Hematopoietic multipotent progenitor cell treated with erythropoietin and hydrocortisone succinate and interleukin-3 and kit ligand, for 6 days (in vitro differentiated cells): ENCODE measurements at regions not wholly inside any gene's neighbourhood (a gene's known extent, or its start where the extent isn't known, plus 50 kb on each side); places are given as distances from the start of the nearest gene placed in this dataset.

Experiments used
- DNase-seq: peaks from one replicate; pipeline ENCODE4 v3.0.0-alpha.2; 2015

DNA sequence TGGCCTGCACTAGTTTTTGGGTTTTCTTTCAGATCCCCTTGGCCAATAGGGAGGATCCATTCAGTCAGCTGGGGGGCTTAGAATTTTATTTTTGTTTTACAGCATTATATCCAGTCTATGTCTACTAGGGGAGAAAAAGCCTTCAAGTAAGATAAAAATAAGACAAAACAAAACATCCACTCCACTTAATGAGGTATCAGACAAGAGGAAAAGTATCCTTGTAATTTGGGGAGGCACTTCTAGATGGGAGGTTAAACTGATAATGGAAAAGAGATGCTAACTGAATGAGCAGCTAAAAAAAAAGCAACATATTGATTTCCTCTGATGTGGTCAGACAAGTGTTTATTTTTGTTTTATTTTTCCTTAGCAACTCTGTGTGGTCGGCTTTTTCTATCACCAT is 278.0 kb upstream of the ANO3 start:
- DNase-seq, result no peak

DNA sequence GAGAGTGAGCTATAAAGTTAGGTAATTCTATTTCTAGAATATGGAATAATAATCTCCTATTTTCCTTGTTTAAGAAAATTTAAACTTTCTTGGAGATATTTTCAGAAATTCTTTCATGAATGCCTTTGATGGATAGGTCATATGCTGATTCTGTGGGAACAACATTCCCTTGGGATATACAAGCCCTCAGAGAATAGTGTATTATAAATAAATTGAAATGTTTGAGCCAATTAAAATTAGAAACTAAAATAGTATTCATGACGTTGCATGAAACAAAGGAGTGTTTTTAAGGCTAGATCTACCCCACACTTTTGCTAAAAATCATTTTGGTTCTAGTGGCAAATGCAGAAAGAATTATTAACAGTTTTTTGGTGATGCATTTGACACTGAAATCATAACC is 269.3 kb upstream of the ANO3 start:
- no peak for DNase-seq

GRCh38 chr11:26063915-26064314 is 268.0 kb upstream of the ANO3 start:
- DNase-seq, result no peak

GRCh38 chr11:26065944-26066343 is 266.0 kb upstream of the ANO3 start:
- DNase-seq, result no peak

- no peak for DNase-seq
Observed at GRCh38 chr11:26070714-26071380, 261.1 kb upstream of the ANO3 start.

GRCh38 chr11:26072614-26073153 is 259.2 kb upstream of the ANO3 start:
- DNase-seq, result no peak

GRCh38 chr11:26073646-26074045 is 258.3 kb upstream of the ANO3 start:
- DNase-seq, result no peak

- DNase-seq, result no peak
Observed at GRCh38 chr11:26076233-26076990, 255.5 kb upstream of the ANO3 start.

DNA sequence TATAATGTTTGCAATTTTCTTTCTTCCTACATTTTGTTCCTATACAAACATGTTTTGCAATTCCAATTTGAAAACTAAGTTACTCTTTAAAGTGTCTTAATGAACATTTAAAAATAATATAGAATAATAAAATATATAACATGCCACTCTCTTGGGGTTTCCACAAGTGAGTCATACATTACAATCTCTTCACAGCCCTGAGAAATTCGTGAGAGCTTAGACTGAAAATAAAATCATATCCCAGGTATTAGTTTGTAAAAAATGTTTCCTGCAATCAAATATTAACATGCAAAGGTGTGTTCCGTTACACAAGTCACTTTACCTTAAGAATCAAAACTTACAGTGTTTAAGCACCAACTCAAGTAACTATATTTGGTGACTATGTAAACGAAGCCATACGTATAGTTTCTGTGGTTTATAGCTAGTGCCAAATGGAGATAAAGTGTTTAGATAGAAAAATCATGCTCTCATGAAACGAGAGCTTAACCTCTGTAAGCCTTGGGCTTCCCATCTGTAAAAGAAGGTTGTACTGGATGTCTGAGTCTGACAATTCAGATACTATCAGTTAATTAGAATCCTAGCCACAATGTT is 253.6 kb upstream of the ANO3 start:
- no peak for DNase-seq

DNA sequence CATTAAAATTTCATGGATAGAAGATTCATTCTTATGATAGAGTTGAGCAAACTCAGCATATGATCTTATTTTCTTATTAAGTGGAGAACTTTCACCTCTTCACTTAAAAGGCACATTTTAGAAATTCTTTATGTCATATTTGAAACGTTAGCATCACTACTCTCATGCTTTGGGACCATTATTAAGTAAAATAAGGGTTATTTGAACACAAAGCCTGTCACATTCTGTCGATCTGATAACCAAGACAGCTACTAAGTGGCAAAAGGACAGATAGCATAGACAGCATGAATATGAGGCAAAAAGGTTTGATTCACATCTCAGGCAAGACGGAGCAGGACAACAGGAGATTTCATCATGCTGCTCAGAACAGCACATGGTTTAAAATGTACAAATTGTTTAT is 247.6 kb upstream of the ANO3 start:
- no peak for DNase-seq

DNA sequence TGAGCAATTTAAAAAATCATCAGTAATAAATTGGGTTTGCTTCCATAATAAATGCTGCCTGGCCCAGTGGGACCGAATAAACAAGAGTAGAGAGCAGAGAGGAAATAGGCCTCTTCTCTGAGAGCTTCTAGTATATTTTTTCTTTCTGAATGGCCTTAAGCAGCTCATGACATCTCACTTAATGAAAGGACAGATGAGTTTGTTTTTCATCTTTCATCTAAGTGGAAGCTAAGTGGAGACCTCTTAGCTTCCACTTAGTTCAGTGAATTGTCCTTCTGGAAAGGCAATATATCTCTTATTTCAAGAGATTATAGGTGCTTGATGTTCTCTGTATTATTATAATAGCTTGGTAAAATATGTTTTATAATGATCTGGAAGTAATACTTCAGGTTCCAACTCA is 245.9 kb upstream of the ANO3 start:
- no peak for DNase-seq

DNA sequence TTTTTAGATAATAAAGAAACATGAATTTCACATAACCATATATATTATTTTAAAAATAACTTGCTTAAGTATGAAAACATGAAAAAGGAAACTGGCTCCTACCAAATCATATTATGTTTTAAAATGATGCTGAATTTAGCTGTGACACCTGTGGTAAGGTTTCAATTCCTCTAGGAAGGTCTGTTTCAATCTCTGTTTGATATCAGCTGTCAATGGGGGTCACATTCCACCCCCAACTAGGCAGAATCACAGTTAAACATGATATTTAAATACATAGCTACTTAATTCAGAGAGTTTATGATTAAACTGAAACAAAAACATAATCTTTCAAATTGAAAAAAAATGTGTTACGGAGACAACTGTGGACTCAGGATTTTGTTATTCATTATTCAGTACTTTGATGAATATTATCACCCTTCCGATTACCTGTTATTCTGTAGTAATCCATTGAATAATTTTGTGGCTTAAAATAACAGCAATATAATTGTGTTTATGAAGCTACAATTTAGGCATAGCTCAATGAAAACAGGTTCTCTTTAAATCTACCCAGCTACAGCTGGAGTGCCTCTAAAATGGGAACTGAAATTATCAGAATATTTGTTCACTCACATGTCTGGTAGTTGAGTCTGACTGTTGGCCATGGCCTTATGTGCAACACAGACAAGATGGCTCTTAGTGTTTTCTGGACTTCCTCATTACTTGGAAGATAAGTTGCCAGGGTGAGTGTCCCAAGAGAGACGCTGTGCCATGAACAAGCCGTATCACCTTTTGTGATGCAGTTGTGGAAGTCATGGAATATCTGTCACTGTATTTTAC is 244.6 kb upstream of the ANO3 start:
- no peak for DNase-seq

- no peak for DNase-seq
Observed at GRCh38 chr11:26088391-26088790, 243.5 kb upstream of the ANO3 start.

GRCh38 chr11:26090651-26091050 is 241.3 kb upstream of the ANO3 start:
- DNase-seq, result no peak

DNA sequence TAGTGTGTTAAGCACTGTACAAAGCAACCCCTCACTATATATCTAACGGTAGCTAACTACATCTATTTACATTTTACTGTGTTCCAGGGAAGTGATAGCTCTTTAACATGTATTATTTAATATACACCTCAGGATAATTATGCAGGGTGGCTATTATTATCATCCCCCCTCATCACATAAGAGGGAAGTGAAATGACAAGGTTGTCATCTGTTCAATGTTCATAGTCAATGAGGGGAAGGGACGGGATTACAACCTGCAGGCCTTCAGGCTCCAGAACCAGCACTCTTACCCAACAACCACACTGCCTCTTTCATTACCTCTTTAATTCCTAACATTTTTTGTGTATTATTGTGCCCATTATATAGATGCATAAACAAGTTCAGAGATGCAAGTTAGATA is 238.7 kb upstream of the ANO3 start:
- no peak for DNase-seq

DNA sequence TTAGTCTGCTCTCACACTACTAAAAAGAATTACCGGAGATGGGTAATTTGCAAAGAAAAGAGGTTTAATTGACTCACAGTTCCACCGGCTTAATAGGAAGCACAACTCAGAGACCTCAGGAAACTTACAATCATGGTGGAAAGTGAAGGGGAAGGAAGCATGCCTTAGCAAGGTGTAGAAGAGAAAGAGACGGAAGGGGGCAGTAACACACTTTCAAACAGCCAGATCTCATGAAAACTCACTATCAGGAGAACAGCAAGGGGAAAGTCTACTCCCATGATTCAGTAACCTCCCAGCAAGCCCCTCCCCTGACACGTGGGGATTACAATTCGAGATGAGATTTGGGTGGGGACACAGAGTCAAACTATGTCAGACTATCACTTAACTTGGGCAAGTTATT is 236.6 kb upstream of the ANO3 start:
- DNase-seq, result no peak

DNA sequence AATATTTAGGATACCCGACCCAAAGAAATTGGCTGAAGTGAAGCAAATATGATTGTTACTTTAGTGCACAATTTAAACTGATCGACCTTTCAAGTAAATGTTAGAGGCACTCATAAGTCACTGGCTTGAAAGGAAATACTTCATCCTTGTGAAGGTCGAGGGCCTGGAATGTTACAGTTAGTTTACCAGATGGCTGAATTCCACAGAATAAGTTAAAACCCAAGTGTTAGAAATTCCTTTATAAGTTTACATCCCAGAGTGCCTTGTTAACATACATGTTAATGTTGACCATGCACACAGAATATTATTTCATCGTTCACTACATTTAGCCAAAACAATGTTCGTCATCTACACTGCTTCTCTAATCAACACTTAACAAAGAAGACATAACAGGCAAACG is 235.5 kb upstream of the ANO3 start:
- DNase-seq, result no peak

DNA sequence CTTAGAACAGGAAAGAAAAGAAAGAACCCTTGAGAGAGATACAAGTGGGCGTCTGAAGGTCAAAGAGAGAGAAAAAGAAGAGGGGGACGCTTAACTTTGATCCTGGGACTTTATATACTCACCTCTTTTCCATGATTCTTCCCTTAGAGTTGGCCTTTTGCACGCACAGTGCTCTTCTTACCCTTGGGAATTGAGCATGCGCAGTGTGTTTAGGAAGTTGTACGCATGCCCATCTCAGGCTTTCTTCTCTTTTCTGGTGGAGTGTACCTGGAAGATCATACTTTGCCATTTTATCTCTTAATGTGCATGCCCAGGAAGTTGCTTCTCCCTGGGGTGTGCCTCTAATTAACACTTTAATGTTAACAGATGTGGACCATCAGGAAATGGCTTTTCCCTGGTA is 229.6 kb upstream of the ANO3 start:
- DNase-seq, result no peak

- no peak for DNase-seq
Observed at GRCh38 chr11:26105762-26106423, 226.0 kb upstream of the ANO3 start.

- no peak for DNase-seq
Observed at GRCh38 chr11:26106726-26107125, 225.2 kb upstream of the ANO3 start.

- no peak for DNase-seq
Observed at GRCh38 chr11:26109658-26110368, 222.1 kb upstream of the ANO3 start.

DNA sequence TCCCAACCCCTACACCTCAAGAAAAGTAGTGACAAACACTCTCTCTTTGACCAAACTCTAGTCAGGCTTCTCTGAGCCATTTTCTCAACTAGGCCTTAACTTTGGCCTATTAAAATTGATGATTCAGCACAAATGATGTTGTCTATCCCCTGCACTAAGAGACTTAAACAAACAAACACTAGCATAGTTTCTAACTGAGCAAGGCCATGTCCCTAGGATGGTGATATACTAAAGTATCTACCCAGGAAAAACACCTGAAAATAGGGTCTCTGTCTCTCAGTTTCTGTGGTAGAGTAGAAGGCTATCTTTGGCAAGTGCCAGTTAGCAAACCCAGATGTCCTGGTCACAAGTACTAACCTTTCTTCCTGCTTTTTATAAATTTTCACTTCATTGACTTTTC is 219.7 kb upstream of the ANO3 start:
- no peak for DNase-seq
